ENCODE measurements at regions not wholly inside any gene's neighbourhood (a gene's known extent, or its start where the extent isn't known, plus 50 kb on each side); places are given as distances from the start of the nearest gene placed in this dataset.
A peak's percentile ranks its signal among the peaks of the same experiment; 100 is the strongest.

- H2AFZ ChIP-seq = no peak overlapping the region
- no peak for ATAC-seq
These were observed 125.6 kb downstream of the TMEM161B start for GRCh38 chr5:88142886-88143692.

More at GRCh38 chr5:88142886-88143692, 125.6 kb downstream of the TMEM161B start:
- peak overlapping the region; percentile 53 for H3K4me3 ChIP-seq
- H3K4me1 ChIP-seq (ENCODE audit: insufficient read depth) = peaks cover 53% of the 10 kb centered on the region
- H3K27ac ChIP-seq (ENCODE audit: low read depth) = no peak overlapping the region
- no peaks in the 10 kb centered on the region for H4K20me1 ChIP-seq (replicated peaks; ENCODE audit: insufficient read depth)
- H3K27me3 ChIP-seq (ENCODE audit: insufficient read depth) = peaks cover 77% of the 10 kb centered on the region
- H3K4me2 ChIP-seq = peak overlapping the region; percentile 90
- TF ChIP-seq EZH2phosphoT487 (IDR thresholded peaks at IDR 0.05; ENCODE audit: unreplicated experiment) (no peak), STAT1 (IDR thresholded peaks at IDR 0.05; ENCODE audit: unreplicated experiment) (no peak), CTCF (conservative IDR thresholded peaks at IDR 0.05; ENCODE audit: low read depth in 2 of 2) (no peak), EZH2 (IDR thresholded peaks at IDR 0.05; ENCODE audit: low read depth, unreplicated experiment) (peak; percentile 32), JUNB (IDR thresholded peaks at IDR 0.05; ENCODE audit: unreplicated experiment) (no peak), CREB1 (CRISPR knock-in tag; IDR thresholded peaks at IDR 0.05; ENCODE audit: low read depth) (no peak), ZNF114 (CRISPR knock-in tag; IDR thresholded peaks at IDR 0.05) (no peak)
- TF ChIP-seq, protein P1, sequence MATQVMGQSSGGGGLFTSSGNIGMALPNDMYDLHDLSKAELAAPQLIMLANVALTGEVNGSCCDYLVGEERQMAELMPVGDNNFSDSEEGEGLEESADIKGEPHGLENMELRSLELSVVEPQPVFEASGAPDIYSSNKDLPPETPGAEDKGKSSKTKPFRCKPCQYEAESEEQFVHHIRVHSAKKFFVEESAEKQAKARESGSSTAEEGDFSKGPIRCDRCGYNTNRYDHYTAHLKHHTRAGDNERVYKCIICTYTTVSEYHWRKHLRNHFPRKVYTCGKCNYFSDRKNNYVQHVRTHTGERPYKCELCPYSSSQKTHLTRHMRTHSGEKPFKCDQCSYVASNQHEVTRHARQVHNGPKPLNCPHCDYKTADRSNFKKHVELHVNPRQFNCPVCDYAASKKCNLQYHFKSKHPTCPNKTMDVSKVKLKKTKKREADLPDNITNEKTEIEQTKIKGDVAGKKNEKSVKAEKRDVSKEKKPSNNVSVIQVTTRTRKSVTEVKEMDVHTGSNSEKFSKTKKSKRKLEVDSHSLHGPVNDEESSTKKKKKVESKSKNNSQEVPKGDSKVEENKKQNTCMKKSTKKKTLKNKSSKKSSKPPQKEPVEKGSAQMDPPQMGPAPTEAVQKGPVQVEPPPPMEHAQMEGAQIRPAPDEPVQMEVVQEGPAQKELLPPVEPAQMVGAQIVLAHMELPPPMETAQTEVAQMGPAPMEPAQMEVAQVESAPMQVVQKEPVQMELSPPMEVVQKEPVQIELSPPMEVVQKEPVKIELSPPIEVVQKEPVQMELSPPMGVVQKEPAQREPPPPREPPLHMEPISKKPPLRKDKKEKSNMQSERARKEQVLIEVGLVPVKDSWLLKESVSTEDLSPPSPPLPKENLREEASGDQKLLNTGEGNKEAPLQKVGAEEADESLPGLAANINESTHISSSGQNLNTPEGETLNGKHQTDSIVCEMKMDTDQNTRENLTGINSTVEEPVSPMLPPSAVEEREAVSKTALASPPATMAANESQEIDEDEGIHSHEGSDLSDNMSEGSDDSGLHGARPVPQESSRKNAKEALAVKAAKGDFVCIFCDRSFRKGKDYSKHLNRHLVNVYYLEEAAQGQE (IDR thresholded peaks at IDR 0.05; ENCODE audit: unreplicated experiment) = no peak
- H3K36me3 Mint-ChIP-seq (ENCODE audit: low read depth) = no peaks in the 10 kb centered on the region
- peaks cover 8% of the 10 kb centered on the region; the same call in 1 of the 2 replicates for H3F3A ChIP-seq (replicated peaks; ENCODE audit: low read depth)
- DNase-seq (ENCODE audit: low spot score) = peak; percentile 34
- H3K36me3 ChIP-seq (ENCODE audit: insufficient read depth) = no peaks in the 10 kb centered on the region
- no peaks in the 10 kb centered on the region; the same call in 2 of the 3 replicates for H3K9me3 Mint-ChIP-seq
- H3K27ac Mint-ChIP-seq = no peak overlapping the region
- no peaks in the 10 kb centered on the region for H3K79me2 ChIP-seq (replicated peaks; ENCODE audit: insufficient read depth)
- no peak overlapping the region for H3K4me3 Mint-ChIP-seq
- no peaks in the 10 kb centered on the region for H3K9me2 ChIP-seq (ENCODE audit: insufficient read depth)
- H3K4me1 Mint-ChIP-seq = peaks cover 19% of the 10 kb centered on the region
- H3K27me3 Mint-ChIP-seq (ENCODE audit: insufficient read depth, low read depth, poor library complexity) = no peaks in the 10 kb centered on the region

All from GM23338 (cell line).